HK-2 (cell line): ENCODE measurements at regions not wholly inside any gene's neighbourhood (a gene's known extent, or its start where the extent isn't known, plus 50 kb on each side); places are given as distances from the start of the nearest gene placed in this dataset.
"Not testable (repeated sequence)": the region's sequence is repeated elsewhere in the genome, so short reads cannot be mapped to it uniquely, and the experiment has no call there.

ENCODE experiments used
- DNase-seq: peaks from one replicate; pipeline ENCODE4 v3.0.0-alpha.2; 2018; ENCODE audit not compliant: unreplicated experiment

DNA sequence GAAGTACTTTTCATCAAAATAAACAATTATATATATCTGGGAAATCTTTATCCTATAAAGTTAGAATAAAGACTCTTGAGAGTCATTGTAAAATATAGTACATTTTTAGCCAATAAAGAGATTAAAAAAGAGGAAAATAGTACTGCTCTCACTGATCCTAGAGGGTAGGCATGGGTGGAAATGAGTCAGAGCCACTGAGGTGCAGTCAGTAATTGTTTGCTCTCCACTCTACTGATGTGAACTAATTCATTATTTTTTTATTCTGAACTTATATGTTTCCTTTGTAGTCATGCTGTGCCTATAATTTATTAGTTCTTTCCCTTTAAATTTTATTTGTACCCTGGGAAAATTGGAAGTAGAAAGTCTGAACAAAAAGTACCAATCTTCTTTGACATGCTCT, 1359.4 kb upstream of the GJE1 start:
- no peak for DNase-seq

DNA sequence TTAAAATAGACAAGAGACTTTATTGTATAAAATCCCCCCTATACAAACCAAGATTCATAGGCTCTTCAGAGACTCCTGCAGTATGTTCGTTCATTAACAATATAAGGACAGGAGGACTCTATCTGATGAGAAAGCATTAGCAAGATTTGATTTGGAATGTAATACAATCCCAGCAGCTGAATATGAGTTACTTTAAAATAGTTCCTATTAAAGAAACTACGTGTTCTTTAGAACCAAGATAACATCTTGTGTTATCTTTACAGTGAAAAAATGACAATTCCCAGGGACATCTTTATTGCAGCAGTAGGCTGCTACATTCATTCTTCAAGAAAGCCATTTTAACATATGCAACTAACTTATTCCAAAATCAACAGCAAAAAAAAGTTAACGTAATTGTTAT, 1360.1 kb upstream of the GJE1 start:
- no peak for DNase-seq

DNA sequence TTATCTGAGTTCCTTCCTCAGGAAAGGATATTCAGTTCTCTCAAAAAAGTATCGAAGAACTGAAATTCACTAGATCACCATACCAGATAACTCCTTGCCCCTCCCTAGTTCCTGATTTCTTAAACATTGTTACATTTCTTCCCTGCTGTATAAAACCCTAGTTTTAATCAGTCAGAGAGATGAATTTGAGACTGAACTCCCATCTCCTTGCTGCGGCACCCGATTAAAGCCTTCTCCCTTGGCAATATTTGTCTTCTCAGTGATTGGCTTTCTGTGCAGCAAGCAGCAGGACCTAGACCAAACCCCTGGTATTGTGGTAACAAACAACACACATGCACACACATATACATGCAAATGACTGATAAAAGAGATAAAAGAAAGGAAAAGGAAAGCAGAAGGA, 1364.6 kb upstream of the GJE1 start:
- DNase-seq: no peak

DNA sequence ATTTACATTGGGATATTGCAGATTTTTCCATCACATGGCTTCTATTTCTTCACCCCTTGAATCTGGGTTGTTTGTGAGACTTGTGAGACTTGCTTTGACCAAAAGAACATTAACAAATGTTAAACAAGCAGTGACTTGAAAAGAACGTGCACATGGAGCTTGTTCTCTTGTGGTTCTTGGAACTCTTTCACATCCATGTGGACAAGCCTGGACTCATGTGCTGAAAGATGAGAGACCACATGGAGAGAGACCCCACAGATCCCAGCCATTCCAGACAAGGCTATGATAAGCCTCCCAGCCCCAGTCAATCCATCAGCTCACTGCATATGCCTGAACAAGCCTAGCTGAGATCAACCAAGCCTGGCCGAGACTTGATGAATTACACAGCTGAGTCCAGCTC, 1365.7 kb upstream of the GJE1 start:
- no peak for DNase-seq

DNA sequence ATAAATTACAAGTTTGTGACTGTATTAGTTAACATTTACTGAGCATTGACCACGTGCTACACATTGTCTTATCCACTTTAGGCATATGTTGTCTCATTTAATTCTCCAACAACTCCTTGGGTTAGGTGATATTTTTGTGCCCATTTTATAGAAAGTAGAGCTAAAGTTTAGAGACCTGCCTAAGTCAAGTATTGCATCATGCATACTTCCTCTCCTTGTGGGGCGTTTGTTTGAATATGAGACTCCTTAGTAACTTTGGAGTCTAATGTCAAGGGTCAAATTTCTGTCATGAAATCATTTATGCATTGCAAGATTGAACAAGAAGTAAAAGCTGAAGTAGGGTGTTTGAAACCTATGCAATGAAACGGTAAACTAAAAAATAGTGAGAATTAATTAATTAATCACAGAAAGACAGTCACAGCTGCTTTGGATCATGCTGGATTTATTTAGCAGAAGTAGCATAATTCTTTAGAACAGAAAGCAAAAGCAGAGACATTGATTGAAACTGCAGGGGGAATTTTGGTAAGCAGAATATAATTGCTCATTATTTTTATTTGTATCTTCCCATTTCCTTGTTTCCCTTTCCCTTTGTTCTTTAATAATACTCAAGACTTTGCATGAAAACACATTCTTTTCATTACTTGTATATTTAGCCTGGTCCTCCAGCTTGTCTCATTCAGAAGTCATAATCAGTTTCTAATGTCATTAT, 1374.4 kb upstream of the GJE1 start:
- DNase-seq: no peak

DNA sequence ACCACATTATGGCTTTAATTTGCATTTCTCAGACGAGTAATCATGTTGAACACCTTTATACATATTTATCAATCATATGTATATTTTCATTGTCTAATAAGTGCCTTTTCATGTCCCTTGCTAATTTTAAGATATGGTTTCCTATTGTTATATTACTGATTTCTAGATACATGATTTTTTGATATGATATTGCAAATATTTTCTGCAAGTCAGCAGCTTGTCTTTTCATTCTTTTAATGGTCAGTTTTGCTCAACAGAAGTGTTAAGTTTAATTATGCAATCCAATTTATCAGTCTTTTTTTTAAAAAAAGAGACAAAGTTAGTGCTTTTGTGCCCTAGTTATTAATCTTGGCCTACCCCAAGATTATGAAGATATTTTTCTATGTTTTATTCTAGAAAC, 1377.8 kb upstream of the CITED2 start:
- no peak for DNase-seq

DNA sequence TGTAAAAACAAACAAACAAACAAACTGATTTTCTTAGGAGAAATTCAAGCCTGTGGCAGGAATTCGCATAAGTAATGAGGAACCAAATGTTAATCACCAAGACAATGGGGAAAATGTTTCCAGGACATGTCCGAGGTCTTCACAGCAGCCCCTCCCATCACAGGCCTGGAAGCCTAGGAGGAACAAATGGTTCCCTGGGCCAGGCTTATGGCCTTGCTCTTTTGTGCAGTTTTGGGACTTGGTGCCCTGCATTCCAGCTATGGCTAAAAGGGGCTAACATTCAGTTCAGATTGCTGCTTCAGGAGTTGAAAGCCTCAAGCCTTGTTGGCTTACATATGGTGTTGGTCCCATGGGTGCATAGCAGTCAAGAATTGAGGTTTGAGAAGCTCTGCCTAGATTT, 1372.7 kb upstream of the CITED2 start:
- no peak for DNase-seq

DNA sequence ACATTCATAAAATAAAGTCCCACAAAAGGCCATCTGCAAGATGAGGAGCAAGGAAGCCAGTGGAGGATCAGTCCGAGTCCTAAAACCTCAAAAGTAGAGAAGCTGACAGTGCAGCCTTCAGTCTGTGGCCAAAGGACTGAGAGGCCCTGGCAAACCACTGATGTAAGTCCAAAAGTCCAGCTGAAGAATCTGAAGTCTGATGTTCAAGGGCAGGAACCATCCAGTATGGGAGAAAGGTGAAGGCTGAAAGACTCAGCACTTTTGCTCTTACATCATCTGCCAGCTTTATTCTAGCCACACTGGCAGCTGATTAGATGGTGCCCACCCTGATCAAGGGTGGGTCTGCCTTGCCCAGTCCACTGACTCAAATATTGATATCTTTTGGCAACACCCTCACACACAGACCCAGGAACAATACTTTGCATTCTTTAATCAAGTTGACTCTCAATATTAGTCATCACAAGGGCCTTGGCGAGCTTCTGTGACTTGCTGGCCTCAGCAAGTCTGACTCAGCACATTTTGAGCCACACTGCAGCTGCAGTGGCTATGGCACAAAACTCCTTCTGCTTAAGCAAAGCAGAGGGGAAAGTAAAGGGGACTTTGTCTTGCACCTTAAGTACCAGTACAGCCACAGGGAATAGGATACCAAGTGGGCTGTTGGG, 1370.3 kb upstream of the CITED2 start:
- DNase-seq: no peak

DNA sequence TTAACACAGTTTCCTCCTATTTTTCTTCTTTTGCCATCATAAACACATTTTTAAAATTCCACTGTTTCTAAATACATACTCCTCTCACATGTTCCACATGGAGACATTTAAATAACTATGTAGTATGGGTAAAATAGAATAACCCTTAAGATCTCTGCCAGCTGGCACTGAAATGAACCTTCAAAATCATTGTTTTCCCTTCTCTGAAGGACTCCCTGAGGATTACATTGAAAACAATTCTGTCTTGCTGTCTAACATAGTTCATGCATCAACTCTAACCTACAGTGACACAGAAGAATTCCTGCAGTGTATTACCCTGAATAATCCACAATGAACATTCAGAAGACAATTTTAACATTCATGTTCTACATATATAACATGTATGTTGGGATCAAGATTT, 1361.8 kb upstream of the CITED2 start:
- no peak for DNase-seq

DNA sequence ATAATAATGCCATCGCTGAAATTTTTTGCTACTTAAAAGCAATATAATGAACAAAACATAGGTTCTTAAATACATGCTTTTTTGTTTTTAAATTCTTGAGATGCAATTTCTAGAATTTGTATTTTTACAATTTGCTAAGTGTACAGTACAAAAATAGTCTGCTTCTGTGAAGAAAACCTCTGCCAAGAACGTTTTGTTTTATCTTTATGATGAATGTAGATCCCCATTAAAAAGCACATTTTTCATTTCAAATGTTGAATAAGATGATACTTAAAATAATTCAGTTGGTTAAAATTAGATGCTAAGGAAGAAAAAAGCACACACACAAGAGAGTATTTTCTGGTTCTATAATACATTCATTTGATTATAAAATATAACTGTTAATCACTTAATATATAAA, 1358.5 kb upstream of the CITED2 start:
- no peak for DNase-seq

DNA sequence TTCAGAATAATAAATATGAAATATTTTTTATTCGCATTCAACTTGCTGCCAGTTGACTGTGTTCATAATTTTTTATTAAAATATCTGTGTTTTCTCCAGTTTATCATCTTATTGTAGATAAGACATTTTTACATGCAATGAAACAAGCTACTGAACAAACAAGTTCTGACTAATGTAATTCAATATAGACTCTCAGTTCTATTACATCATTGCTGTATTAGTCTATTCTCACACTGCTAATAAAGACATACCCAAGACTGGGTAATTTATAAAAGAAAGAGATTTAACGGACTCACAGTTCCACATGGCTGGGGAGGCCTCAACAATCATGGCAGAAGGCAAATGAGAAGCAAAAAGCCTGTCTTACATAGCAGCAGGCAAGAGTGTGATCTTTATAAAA, 1357.7 kb upstream of the CITED2 start:
- DNase-seq: no peak

DNA sequence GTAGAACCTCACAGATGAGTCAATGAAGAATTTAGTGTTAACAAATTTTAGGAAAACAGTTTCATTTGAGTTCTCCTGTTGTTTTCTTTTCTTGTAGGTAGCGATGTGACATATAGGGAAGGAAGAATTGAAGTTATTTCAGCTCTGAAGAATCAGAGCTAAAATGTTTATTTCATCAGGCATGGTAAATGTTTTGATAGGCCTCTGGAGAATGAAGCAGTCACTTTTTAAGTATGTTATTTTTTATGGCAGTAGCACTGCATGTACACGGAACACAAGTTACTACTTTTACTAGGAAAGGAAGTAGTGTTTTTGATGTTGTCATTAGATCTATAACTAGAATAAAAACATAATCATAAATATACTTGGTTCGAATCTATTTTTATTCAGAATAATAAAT, 1357.3 kb upstream of the CITED2 start:
- DNase-seq: no peak

DNA sequence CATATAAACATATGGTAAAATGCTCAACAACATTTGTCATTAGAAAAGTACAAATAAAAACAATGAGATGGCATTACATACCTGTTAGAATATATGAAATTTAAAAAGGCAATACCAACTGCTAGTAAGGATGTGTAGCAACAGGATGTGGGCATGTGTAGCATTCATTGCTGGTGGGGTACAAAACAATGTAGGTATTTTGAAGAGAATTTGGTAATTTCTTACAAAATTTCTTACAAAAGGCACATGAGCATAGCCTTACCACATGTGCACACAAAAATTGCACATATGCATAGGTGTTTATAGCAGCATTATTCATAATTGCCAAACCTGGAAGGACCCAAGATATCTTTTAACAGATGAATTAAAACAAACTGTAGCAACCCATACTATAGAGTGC, 1355.1 kb upstream of the CITED2 start:
- no peak for DNase-seq

DNA sequence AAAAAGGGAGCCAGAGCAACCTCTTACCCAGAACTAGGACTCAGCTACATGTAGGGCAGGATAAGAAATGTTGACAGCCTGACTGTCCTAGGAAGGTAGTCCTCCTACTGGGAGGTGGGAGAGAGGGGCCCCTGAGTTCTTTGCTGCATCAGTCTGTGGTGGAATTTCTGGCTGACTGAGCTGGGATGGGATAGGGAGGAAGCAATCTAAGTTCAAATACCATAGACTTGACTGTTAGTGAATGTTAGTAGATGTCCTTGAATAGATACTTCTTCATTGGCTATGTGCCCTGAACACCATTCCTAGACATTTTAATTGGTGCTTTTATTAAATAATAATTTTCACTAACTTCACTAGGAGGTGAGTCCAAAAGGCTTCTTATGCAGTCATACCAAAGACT, 1343.6 kb upstream of the CITED2 start:
- no peak for DNase-seq

DNA sequence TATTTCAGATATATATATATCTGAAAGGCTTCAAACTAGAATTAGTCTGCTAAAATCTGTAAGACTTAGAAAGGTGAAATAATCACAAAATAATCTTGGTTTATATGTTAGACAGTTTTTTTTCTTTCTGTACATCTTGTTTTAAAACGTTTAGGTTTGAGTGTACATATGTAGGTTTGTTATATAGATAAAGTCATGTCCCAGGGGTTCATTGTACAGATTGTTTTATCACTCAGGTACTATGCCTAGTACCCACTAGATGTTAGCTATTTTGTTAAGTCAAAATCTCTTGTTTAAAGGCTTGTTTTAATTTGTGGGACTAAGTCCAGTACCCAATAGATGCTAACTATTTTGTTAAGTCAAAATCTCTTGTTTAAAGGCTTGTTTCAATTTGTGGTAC, 1339.0 kb upstream of the CITED2 start:
- no peak for DNase-seq

DNA sequence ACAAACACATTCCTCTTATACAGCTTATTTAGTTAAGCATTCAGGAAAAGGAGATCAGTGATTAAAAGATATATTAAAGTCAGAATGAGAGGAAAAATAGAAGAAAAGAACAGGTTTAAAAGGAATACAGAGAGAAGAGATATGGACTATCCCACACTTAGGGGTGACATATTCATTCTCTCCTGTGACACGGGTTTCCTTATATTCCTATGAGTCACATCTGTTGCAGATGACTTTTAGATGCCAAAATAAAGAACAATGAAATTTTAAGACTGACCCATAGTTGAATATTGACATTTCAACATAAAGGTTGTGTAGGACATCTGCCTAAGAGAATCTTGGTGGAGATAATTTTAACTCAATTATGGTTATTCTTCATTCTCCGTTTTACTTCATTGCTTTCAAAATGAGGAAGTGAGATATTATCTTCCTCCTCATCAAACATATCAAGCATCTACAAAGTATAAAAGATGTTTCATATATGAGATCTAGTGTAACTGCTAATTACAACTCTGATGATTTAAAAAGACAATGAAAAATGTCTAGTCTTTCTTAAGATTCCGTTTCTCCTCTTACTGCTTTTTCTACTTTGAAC, 1336.7 kb upstream of the CITED2 start:
- DNase-seq: no peak

DNA sequence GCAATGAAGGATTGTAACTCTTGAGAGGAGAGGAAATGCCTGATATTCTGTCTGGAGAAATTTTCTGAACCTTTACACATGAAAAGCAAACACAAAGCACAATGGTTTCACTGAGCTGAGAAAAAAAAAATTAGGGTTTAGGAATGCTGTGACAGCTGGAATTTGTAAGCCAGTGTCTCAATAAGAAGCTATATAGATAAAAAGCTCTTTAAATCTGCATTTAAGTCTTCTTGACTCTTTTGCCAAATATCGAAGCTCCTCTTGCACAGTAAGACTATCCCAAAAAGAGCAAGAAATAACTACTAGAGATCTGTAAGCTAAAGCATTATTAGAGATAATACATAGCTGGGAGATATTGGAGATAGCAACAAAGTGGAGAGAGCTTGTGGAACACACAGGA, 1334.0 kb upstream of the CITED2 start:
- no peak for DNase-seq

DNA sequence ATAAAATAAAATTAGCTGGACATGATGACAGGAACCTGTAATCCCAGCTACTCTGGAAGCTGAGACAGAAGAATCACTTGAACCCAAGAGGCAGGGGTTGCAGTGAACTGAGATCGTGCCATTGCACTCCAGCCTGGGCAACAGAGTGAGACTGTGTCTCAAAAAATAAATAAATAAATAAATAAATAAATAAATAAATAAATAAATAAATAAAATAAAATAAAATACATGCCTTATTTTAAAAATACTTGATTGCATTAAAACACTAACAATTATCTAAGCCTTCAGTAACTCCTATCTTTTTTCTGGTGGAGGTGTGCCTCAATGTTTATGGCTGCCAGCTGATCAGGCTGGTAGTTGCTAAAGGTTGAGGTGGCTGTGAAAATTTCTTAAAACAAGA, 1329.6 kb upstream of the CITED2 start:
- DNase-seq: not testable (repeated sequence)

DNA sequence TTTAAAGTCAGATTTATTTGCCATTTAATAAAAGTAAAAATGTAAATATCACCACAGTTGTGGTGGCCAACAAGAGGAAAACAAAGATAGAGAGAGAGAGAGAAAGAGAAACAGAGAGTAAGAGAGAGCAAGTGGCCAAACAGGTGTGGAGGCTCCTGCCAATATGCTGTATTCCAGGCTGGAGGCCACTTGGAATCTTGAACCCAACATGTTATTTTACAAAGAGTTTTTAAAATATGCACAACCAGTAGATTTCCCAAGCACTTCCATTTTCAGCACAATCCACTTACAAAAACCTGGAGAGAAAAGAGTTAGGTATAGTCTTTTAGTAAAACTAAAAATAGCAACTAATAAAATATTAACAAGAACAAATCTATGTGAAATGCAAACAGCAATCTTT, 1323.1 kb upstream of the CITED2 start:
- DNase-seq: no peak

DNA sequence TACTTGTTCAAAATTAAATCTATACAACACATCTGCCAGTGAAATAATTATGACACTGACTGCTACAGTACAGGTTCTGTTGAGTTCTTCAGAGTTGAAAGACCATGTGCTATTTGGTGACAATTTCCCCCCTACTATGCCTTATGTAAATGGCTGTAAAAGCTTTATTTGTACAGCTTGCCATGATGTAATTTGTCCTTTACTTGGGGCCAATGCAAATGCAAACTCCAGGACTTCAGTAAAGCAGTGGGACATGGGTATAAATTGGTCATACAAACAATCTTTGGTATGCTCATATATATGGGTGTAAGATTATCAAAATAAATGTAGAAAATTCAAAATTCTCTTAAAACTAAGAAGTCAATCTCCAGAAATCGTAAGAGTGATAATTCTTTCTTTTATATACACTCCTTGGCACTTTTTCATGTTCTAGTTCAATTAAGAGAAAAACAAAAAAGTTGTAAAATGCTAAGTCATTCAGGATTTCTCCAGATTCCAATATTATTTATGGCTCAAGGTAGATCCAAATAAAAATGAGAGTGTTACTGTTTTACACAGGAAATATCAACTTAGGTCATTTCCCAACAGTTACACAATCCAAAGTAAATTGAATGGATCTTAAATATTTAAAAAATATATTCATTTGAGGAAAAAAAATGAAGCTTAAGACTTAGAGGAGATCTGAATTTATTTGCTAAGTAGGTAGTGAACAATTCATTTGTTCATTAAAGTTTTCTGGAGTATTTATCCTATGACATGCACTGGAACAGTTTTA, 1310.5 kb upstream of the CITED2 start:
- DNase-seq: no peak

DNA sequence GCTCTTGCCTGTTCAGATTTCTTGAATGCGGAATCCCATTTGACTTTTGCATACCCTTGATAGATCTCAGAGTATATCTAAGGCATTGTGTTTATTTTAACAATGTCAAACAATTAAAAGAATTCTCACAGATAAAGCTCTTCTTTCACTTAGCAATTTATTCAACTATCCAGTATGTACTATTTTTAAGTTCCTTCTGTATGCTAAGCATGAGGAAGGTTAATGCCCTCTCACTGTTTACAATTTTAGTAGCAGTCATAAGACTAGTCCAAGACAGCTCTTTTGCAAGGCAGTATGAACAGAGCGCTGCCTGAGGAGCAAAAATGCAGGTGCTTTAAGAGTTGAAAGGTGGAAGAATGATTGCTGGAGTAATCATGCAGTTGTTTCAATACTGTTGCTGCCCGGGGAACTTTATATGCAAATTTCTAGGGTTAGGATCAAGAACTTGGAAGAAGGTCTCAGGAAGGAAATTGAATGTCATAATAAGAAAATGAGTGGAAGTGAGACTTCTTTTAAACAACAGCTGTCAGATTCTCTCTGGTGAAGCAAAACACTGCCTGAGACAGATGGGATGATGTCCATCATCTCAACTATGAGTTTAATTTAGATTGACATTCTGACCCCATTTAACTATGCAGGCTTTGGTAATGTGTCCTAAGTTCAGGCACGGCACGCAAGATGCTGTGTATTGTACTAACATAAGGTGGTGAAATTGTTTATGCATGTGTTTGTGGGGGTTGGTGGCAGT, 1303.5 kb upstream of the CITED2 start:
- no peak for DNase-seq

DNA sequence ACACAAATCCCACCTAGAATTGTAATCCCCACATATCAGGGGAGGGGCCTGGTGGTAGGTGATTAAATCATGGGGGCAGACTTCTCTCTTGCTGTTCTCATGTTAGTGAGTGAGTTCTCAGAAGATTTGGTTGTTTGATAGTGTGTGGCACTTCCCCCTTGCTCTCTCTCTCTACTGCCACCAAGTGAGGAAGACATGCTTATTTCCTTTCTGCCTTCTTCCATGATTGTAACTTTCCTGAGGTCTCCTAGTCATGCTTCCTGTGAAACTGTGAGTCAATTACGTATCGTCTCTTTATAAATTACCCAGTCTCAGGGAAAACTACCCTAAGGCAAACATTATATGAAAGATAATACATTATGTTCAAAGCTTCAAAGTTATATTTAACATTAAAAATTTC, 1297.5 kb upstream of the CITED2 start:
- no peak for DNase-seq
